ENCODE measurements at regions not wholly inside any gene's neighbourhood (a gene's known extent, or its start where the extent isn't known, plus 50 kb on each side); places are given as distances from the start of the nearest gene placed in this dataset.

- TF ChIP-seq CHD7 (IDR thresholded peaks at IDR 0.05; ENCODE audit: insufficient replicate concordance, low read length) (no peak), KDM4A (IDR thresholded peaks at IDR 0.05; ENCODE audit: low read depth, low read length, severe bottlenecking) (no peak), SIN3A (conservative IDR thresholded peaks at IDR 0.05 in 1 of 2, IDR thresholded peaks at IDR 0.05 in 1 of 2; ENCODE audit: low read depth in 1 of 2, low read length in 2 of 2) (no peak), RBBP5 (IDR thresholded peaks at IDR 0.05; ENCODE audit: borderline replicate concordance, low read depth, low read length) (no peak), TCF12 (IDR thresholded peaks at IDR 0.05; ENCODE audit: low read depth, low read length) (no peak), YY1 (IDR thresholded peaks at IDR 0.05; ENCODE audit: low read depth, low read length) (no peak), CBX5 (IDR thresholded peaks at IDR 0.05; ENCODE audit: low read depth, low read length) (no peak), RXRA (IDR thresholded peaks at IDR 0.05; ENCODE audit: insufficient read depth, low read depth, low read length) (no peak), JUND (IDR thresholded peaks at IDR 0.05; ENCODE audit: low read length) (no peak), SP1 (IDR thresholded peaks at IDR 0.05; ENCODE audit: low read depth, low read length) (no peak), CBX8 (IDR thresholded peaks at IDR 0.05; ENCODE audit: borderline replicate concordance, low read depth, low read length) (no peak)
- TF ChIP-seq, protein P1, sequence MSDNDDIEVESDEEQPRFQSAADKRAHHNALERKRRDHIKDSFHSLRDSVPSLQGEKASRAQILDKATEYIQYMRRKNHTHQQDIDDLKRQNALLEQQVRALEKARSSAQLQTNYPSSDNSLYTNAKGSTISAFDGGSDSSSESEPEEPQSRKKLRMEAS (IDR thresholded peaks at IDR 0.05): 0 out of 2 replicates have a peak, but pooled peaks have one; percentile 22
Measured at GRCh38 chr9:89945133-89945532, 340.3 kb downstream of the GADD45G start (continued).

Measured in H1 (cell line).